HG02623 (cell line): ENCODE measurements at regions not wholly inside any gene's neighbourhood (a gene's known extent, or its start where the extent isn't known, plus 50 kb on each side); places are given as distances from the start of the nearest gene placed in this dataset.
"Not testable (repeated sequence)": the region's sequence is repeated elsewhere in the genome, so short reads cannot be mapped to it uniquely, and the experiment has no call there.

Source experiments
- ATAC-seq: cut with Tn5 transposase; IDR thresholded peaks from one replicate; pipeline ENCODE4 v1.9.1; 2021; ENCODE audit warnings: moderate library complexity; ENCODE audit not compliant: unreplicated experiment

DNA sequence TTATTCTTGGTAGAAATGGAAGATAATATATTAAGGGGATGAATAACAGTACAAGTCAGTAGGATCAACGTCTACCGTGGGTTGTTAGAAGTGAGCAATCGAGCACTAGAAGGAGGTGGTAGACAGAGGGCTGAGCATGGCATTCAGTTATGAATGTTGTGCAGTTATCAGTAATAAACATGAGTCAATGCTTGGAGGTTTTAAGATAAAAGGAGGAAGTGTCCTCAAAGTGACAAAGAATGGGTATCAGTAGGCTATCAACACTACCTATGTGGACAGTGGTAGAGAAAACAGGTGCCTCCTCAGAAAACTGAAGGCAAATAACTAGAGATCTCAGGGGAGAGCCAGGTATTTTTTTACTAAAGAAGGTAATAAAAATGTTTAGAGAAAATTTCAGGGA, 1607.0 kb downstream of the PCDH9 start:
- no peak for ATAC-seq

GRCh38 chr13:65615506-65615905, 1614.6 kb downstream of the PCDH9 start:
- ATAC-seq: no peak

DNA sequence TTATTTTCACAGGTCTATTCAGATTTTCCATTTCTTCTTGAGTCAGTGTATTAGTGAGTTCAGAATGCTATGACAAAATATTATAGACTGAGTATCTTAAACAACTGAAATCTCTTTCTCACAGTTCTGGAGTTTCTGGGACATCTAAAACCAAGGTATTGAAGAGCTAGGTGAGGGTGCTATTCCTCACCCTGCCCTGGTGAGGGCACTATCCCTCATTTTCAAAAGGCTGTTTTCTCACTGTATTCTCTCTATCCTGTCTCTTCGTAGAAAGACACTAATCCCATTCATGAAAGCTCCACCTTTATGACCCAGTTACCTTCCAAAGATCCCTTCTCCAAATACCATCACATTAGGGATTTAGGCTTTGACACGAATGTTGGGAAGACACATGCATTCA, 1617.1 kb downstream of the PCDH9 start:
- ATAC-seq: no peak

GRCh38 chr13:65609350-65609749, 1620.8 kb downstream of the PCDH9 start:
- no peak for ATAC-seq

DNA sequence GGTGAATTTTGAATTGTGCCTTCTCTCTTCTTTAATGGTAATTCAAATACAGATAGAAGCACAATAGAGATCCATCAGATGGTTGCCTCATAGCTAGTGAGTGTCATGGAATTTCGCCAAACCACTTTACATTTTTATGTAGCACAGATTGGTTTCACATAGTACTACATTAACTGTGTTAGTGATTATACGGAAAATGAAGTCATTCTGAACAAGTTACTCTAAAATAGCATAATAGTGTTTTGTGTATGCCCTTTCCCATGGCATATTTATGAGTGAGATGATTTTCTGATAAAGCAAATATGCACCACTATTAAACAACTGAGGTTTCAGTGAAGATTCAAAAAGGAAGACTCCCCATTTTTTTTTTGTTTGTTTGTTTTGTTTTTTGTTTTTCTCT, 1623.5 kb downstream of the PCDH9 start:
- no peak for ATAC-seq

GRCh38 chr13:65605396-65605795, 1624.7 kb downstream of the PCDH9 start:
- no peak for ATAC-seq

DNA sequence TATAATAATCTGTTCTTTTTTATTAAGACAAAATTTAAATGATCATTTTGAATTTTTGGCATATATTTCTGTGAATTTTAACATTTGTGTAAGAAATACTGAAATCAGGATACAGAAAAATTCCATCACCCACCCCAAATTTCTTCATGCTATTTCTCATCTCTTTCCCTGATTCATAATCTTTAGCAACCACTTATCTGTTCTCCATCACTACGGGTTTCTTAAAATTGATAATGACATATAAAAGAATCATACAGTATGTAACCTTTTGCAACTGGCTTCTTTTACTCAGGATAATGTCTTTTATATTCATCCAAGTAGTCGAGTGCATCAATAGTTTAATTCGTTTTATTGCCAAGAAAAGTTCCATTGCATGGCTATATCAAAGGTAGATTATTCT, 1627.0 kb downstream of the PCDH9 start:
- no peak for ATAC-seq

GRCh38 chr13:65601855-65602254, 1628.3 kb downstream of the PCDH9 start:
- ATAC-seq: no peak

DNA sequence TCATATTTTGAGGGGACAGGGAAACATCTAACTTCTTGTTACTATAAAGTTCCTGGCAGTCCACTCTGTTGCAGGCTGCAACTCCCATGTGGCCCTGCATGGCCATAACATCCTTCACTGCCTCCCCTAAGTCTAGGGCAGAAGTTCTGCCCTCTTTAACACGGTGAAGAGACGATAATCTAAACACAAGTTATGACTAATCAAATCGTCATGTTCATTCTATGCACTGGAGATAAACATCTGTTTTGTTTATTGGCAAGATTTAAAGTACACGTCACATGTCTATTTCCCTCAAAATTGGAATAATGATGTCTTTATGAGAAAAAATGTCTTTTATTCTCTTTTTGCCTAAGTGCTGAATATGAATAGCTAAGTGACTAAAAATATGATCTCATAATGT, 1629.4 kb downstream of the PCDH9 start:
- no peak for ATAC-seq

GRCh38 chr13:65597839-65598818, 1632.0 kb downstream of the PCDH9 start:
- no peak for ATAC-seq

DNA sequence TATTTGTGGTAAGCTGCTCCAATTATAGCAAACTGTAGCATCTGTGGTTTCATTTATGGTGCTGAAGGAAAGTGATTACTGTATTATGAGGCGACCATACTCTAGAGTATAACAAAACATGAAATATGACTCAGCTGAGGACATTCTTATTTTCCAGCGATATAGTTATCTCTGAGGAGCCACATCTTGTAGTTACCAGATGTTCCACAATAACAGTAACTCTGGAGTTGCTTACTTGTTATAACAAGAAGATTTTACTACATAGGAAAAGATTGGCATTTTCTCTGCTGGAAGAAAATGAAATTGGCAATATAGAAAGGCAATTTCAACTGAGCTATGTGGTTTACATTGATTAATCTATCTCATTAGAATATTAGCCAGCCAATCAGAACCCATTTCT, 1634.2 kb downstream of the PCDH9 start:
- ATAC-seq: no peak

DNA sequence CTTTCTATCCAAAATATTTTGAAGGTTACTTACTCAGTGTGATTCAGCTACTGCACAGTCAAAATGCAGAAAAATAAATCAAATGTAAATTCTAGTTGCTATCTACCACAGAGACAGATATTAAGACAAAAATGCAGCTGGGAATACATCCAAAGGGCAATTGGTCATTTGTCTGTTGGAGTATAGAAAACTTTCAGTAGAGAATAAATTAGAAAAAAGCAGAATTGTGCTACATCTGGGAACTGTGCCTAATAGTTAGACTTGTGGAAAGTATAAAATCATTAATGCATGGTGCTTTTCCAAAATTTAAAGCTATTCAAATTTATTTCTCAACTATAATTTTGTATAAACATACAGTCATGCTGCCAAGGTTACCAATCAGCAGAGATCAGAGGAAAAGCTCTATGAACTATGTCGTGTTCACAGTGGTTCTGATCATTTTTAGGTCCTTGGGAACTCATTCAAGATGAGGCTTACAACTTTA, 1635.8 kb downstream of the PCDH9 start:
- ATAC-seq: no peak

- no peak for ATAC-seq
Observed at GRCh38 chr13:65593298-65593874, 1636.8 kb downstream of the PCDH9 start.

DNA sequence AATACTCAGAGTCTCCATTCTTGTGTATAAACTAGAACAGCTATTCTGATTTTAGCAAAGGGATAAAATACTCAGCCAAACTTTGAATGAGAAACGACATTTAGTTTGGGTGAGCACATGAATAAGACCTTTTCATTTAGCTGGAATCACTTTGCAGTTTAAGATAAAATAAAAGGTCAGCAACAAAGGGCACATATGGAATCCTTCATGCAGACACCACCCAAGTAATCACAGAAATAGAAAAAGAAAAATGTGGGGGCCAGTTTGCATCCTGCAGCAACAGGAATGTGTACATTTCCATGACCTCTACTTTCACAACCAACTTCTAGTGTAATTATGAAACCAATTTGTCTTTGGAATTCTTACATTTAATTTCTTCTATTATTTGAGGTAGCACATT, 1637.4 kb downstream of the PCDH9 start:
- ATAC-seq: no peak

GRCh38 chr13:65585346-65585745, 1644.8 kb downstream of the PCDH9 start:
- no peak for ATAC-seq

DNA sequence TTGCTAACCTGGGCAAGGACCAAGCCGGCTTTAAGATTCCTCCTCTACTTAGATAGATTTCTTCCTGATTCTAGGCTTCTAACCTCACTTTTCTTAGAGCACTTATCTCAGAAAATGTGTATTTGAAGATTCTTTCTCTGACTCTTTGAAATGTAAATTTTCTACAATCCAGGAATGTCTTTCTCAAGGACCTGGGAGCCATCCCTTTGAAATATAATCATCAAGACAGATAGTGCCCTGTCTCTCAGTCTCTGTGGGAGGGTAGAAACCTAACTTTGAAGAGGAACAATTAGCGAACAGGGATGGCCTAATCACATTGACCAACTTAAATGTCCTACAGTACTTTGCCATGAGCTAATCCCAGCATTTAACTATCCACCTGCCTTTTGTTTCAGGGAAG, 1646.0 kb downstream of the PCDH9 start:
- ATAC-seq: no peak

GRCh38 chr13:65582160-65582559, 1648.0 kb downstream of the PCDH9 start:
- ATAC-seq: no peak

- not testable (repeated sequence) for ATAC-seq
Observed at GRCh38 chr13:65564561-65564960, 1665.6 kb downstream of the PCDH9 start.

DNA sequence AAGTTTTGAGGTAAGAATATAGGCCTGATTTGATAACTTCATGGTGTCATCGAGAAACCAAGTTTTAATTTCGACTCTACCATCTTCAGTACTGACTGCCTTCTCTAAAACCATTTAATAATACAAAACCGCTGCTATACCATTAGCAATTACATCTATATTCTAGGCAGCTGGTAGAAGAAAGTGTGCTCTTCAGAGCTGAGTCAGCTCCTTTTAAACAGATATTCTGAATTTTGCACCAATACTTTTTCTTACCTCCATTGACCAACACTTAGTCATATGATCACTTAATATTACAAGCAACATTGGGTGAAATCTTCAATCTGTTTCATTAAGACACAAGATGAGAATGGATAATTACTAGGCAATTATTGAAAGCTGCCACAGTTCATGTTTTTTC, 1667.8 kb downstream of the PCDH9 start:
- no peak for ATAC-seq

DNA sequence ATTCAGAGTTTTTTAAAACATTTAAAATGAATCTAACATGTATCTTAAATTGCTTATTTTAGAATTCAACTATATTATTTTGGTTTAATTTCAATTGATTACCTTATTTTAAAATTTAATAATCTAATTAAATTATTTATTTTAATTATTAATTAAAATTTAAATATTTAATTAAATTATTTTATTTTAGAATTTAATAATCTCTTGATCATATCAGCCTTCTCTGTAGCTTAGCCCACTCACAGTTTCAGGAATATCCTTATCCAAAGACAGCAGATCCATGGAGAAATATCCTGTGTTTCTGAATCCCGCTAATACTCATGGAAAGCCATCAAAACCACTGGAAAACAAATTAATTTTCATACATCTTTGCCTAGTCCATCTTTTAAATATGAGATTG, 1669.2 kb downstream of the PCDH9 start:
- ATAC-seq: no peak

DNA sequence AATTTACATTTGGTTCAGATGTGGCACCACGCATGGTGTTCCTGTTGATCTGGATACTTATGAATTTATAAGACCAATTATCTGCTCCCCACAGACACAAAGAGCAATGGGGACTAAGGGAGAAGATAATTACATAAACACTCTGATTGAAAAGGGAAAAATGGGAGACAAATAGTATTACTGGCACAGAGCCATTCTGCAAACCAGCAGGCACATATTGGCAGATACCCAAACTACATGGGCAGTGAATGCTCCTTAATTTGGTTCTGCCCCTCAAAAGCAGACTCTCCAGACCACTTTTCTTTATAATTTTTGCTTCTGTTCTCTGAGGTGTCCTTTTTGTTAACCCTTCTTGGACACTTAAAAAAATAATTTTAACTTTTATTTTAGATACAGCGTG, 1674.2 kb downstream of the PCDH9 start:
- no peak for ATAC-seq

- ATAC-seq: no peak
Observed at GRCh38 chr13:65553096-65553727, 1676.9 kb downstream of the PCDH9 start.
